OCI-LY7 (cell line): ENCODE measurements at regions not wholly inside any gene's neighbourhood (a gene's known extent, or its start where the extent isn't known, plus 50 kb on each side); places are given as distances from the start of the nearest gene placed in this dataset.

ENCODE experiments used
- BruUV-seq: library from RNA; stranded (reverse); fragments of 400-500 nt; replicated peaks from 2 replicates; lab custom pipeline; 2021; lab: Mats Ljungman, UMichigan
- CTCF ChIA-PET: fragments of 300-600 bp; sonication (Branson Sonifier 250); formaldehyde crosslinking; loops from one replicate; lab custom pipeline; 2022; ENCODE audit warnings: antibody characterized with exemption; ENCODE audit not compliant: unreplicated experiment; lab: Charles Lee
- POLR2A ChIA-PET: fragments of 300-600 bp; sonication (Branson Sonifier 250); formaldehyde crosslinking; loops from one replicate; lab custom pipeline; 2022; ENCODE audit warnings: antibody characterized with exemption; lab: Charles Lee
- DNase-seq: peaks from one replicate; pipeline ENCODE4 v3.0.0-alpha.2; 2015; ENCODE audit warnings: low spot score
- H2AFZ ChIP-seq: fragments of 200-600 bp; sonication (generic), shearing (Covaris generic); 2 replicates; pipeline ENCODE4 v1.6.1; 2014; ENCODE audit warnings: mild to moderate bottlenecking, antibody characterized with exemption, low read length, moderate library complexity
- H3K27ac ChIP-seq: fragments of 200-600 bp; sonication (generic); 2 replicates; pipeline ENCODE4 v1.5.1; 2014; ENCODE audit warnings: mixed run types, low read depth, mild to moderate bottlenecking, moderate library complexity, low read length, inconsistent platforms; ENCODE audit not compliant: poor library complexity, severe bottlenecking
- H3K36me3 ChIP-seq: fragments of 200-600 bp; sonication (generic); 2 replicates; pipeline ENCODE4 v1.6.1; 2014; ENCODE audit warnings: mild to moderate bottlenecking, antibody characterized with exemption, low read length, moderate library complexity, mixed read lengths; ENCODE audit not compliant: insufficient read depth
- H3K4me1 ChIP-seq: fragments of 200-600 bp; sonication (generic); 2 replicates; pipeline ENCODE4 v1.5.1; 2014; ENCODE audit warnings: mild to moderate bottlenecking, low read length; ENCODE audit not compliant: insufficient read depth, poor library complexity, severe bottlenecking
- H3K4me2 ChIP-seq: fragments of 200-600 bp; sonication (generic); 2 replicates; pipeline ENCODE4 v1.6.1; 2014; ENCODE audit warnings: mild to moderate bottlenecking, low read length
- H3K4me3 ChIP-seq: fragments of 200-600 bp; sonication (generic); 2 replicates; pipeline ENCODE4 v1.5.1; 2014; ENCODE audit warnings: mild to moderate bottlenecking, low read depth, low read length; ENCODE audit not compliant: poor library complexity, severe bottlenecking
- H3K79me2 ChIP-seq: fragments of 200-600 bp; sonication (generic); 2 replicates; pipeline ENCODE4 v1.6.1; 2016; ENCODE audit warnings: low read depth, mild to moderate bottlenecking, low read length, moderate library complexity, mixed read lengths; ENCODE audit not compliant: insufficient read depth
- H3K9me2 ChIP-seq: fragments of 200-600 bp; sonication (generic); 2 replicates; pipeline ENCODE4 v1.6.1; 2016; ENCODE audit warnings: mild to moderate bottlenecking, low read length, mixed read lengths; ENCODE audit not compliant: insufficient read depth
- H3K9me3 ChIP-seq: fragments of 200-600 bp; sonication (generic); 2 replicates; pipeline ENCODE4 v1.6.1; 2014; ENCODE audit warnings: mild to moderate bottlenecking, mixed run types, low read length, mixed read lengths
- H4K20me1 ChIP-seq: fragments of 200-600 bp; sonication (generic); 2 replicates; pipeline ENCODE4 v1.6.1; 2014; ENCODE audit warnings: mild to moderate bottlenecking, antibody characterized with exemption, low read length, moderate library complexity, mixed read lengths; ENCODE audit not compliant: insufficient read depth
- EZH2phosphoT487 ChIP-seq: fragments of 200-600 bp; sonication (generic); IDR thresholded peaks from 2 replicates; pipeline ENCODE4 v1.6.1; 2018; ENCODE audit warnings: low read depth, borderline replicate concordance, mild to moderate bottlenecking, mixed run types, antibody characterized with exemption, low read length, moderate library complexity, mixed read lengths
- intact Hi-C: fragments of 100-400 bp; cut with micrococcal nuclease; formaldehyde crosslinking; loops from one replicate; pipeline ENCODE4 v1.10.0; 2022; ENCODE audit not compliant: unreplicated experiment
- TF ChIP-seq, protein P1 (sequence below): fragments of 200-600 bp; sonication (generic); conservative IDR thresholded peaks from 2 replicates; pipeline ENCODE4 v1.5.1; 2014; ENCODE audit warnings: mild to moderate bottlenecking, antibody characterized with exemption, low read length, moderate library complexity, mixed read lengths

DNA sequence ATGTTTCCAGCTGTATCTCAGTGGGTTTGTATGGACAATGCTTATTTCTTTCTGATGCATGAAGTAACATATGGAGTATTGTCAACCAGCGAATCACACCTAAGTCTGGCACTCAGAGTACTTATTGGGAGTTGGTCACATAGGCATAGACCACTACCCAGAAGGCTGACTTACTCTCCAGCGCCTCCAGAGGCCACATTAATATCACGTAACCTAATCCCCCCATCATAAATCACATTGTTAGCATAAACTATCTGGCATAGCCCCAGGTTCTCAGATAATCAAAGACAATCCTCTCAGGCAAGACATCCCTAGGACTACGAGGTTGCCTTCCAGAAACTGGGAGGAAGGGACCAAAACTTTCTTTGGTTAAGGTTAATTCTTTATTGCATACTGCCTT lies 560.5 kb upstream of the PABPC4L start:
- Histone ChIP-seq H3K9me2 (no peaks in the 10 kb centered on the region), H3K9me3 (no peaks in the 10 kb centered on the region), H3K27ac (no peak overlapping the region), H3K4me1 (no peaks in the 10 kb centered on the region), H3K79me2 (no peaks in the 10 kb centered on the region), H3K4me3 (no peak overlapping the region), H3K36me3 (no peaks in the 10 kb centered on the region), H4K20me1 (no peaks in the 10 kb centered on the region), H3K4me2 (no peak overlapping the region), H2AFZ (no peak overlapping the region)
- no TSS peak for BruUV-seq
- DNase-seq: peak; percentile 4
- TF ChIP-seq, protein P1, sequence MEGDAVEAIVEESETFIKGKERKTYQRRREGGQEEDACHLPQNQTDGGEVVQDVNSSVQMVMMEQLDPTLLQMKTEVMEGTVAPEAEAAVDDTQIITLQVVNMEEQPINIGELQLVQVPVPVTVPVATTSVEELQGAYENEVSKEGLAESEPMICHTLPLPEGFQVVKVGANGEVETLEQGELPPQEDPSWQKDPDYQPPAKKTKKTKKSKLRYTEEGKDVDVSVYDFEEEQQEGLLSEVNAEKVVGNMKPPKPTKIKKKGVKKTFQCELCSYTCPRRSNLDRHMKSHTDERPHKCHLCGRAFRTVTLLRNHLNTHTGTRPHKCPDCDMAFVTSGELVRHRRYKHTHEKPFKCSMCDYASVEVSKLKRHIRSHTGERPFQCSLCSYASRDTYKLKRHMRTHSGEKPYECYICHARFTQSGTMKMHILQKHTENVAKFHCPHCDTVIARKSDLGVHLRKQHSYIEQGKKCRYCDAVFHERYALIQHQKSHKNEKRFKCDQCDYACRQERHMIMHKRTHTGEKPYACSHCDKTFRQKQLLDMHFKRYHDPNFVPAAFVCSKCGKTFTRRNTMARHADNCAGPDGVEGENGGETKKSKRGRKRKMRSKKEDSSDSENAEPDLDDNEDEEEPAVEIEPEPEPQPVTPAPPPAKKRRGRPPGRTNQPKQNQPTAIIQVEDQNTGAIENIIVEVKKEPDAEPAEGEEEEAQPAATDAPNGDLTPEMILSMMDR: peak; percentile 61
- TF ChIP-seq EZH2phosphoT487: no peak
- POLR2A ChIA-PET: no interaction called here
- intact Hi-C loops: no loop called here
- CTCF ChIA-PET: no interaction called here

DNA sequence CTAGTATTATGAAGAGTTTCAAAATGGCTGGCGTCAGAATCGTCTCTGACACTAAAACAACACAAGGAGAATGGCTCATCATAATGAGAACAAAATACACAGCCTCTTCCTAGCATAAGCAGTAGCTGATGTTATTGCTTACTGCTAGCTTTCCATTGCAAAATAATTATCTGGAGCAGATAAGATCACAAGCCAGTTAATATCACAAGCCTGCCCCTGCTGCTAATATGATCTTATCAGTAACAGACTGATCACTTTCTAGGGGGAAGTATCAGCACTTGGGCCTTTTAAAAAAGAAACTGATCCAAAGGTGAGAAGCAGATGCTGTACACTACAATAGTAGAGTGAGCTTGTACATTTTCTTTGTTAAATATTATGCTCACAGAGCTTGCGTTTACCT lies 554.8 kb upstream of the PABPC4L start:
- no peak for TF ChIP-seq EZH2phosphoT487
- TF ChIP-seq, protein P1: no peak
- H3K9me3 ChIP-seq: no peaks in the 10 kb centered on the region
- ChIA-PET CTCF (no interaction called here), POLR2A (no interaction called here)
- BruUV-seq: no TSS peak
- H3K4me3 ChIP-seq: no peak overlapping the region
- no peaks in the 10 kb centered on the region for H3K36me3 ChIP-seq
- no peak for DNase-seq
- no peak overlapping the region for H3K27ac ChIP-seq
- intact Hi-C loops: no loop called here
- no peaks in the 10 kb centered on the region for H4K20me1 ChIP-seq
- no peak overlapping the region for H3K4me2 ChIP-seq
- H3K9me2 ChIP-seq: no peaks in the 10 kb centered on the region
- H3K79me2 ChIP-seq: no peaks in the 10 kb centered on the region
- H2AFZ ChIP-seq: no peak overlapping the region
- H3K4me1 ChIP-seq: no peaks in the 10 kb centered on the region

DNA sequence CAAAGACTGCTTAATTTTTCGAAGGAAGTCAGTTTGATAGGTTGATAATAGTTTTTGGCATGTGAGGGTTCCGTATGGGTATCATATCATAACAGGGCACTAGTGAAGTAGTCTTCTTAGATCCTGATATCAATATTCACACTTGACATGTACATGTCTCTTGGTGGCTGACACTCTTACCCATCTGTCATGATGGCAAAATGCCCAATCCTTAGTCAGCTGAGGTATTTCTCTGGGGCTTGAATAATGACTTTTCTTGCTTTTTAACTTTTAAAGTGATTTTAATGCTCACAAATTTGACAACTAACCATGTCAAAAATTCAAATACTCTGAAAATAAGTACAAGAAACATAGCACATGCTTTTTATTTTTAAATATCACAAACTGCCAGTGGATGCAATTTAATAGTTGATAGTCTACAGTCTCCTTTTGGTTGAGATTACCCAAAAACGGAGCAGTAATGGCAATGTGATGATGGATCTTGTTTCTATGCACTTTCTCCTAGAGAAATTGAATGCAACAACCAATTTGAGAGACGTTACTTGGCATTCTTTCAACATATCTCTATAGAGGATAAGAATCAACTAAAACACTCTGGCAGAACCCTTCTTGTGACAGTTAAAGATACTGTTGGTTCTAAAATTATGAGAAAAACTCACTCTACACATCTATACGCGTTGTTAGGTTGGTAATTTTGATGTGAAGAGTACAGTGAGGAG lies 552.9 kb upstream of the PABPC4L start:
- BruUV-seq: no TSS peak

More for the DNA sequence above, 552.9 kb upstream of the PABPC4L start:
- ChIA-PET POLR2A (no interaction called here), CTCF (no interaction called here)
- no peaks in the 10 kb centered on the region for H3K4me1 ChIP-seq
- H3K4me3 ChIP-seq: no peak overlapping the region
- H3K27ac ChIP-seq: no peak overlapping the region
- no peak for DNase-seq
- no peaks in the 10 kb centered on the region for H3K79me2 ChIP-seq
- H3K36me3 ChIP-seq: no peaks in the 10 kb centered on the region
- H3K9me2 ChIP-seq: no peaks in the 10 kb centered on the region
- no peak overlapping the region for H3K4me2 ChIP-seq
- intact Hi-C loops: no loop called here
- TF ChIP-seq EZH2phosphoT487: no peak
- TF ChIP-seq, protein P1: no peak
- no peaks in the 10 kb centered on the region for H3K9me3 ChIP-seq
- no peaks in the 10 kb centered on the region for H4K20me1 ChIP-seq
- no peak overlapping the region for H2AFZ ChIP-seq
